ENCODE measurements at regions not wholly inside any gene's neighbourhood (a gene's known extent, or its start where the extent isn't known, plus 50 kb on each side); places are given as distances from the start of the nearest gene placed in this dataset.

GRCh38 chr1:234997201-234997895, 131.3 kb downstream of the TOMM20 start:
- H3K4me3 Mint-ChIP-seq = no peak overlapping the region
- POLR2A ChIA-PET = no interaction called here
- intact Hi-C loops (cut with micrococcal nuclease) = no loop called here
- H3K36me3 Mint-ChIP-seq (ENCODE audit: low read depth) = no peaks in the 10 kb centered on the region
- no peaks in the 10 kb centered on the region for H3K27me3 Mint-ChIP-seq
- no peaks in the 10 kb centered on the region for H3K9me3 Mint-ChIP-seq
- ATAC-seq (ENCODE audit: low read depth) = no peak
- TF ChIP-seq CTCF (IDR thresholded peaks at IDR 0.05) = no peak
- no peak overlapping the region for H3K27ac Mint-ChIP-seq
- CTCF ChIA-PET = no interaction called here
- peaks cover 11% of the 10 kb centered on the region for H3K4me1 Mint-ChIP-seq
- peak; percentile 12 for DNase-seq

GRCh38 chr1:234996245-234996757, 132.3 kb downstream of the TOMM20 start:
- Mint-ChIP-seq H3K27ac (no peak overlapping the region), H3K4me1 (peaks cover 10% of the 10 kb centered on the region), H3K27me3 (no peaks in the 10 kb centered on the region), H3K36me3 (ENCODE audit: low read depth) (no peaks in the 10 kb centered on the region), H3K4me3 (no peak overlapping the region), H3K9me3 (no peaks in the 10 kb centered on the region)
- ATAC-seq (ENCODE audit: low read depth) (no peak), DNase-seq (no peak)
- intact Hi-C loops (cut with micrococcal nuclease) = no loop called here
- POLR2A ChIA-PET = no interaction called here
- CTCF ChIA-PET = no interaction called here
- TF ChIP-seq CTCF (IDR thresholded peaks at IDR 0.05) = no peak

GRCh38 chr1:234994436-234995295, 134.0 kb downstream of the TOMM20 start:
- no peak overlapping the region for H3K27ac Mint-ChIP-seq
- ChIA-PET CTCF (interaction anchor here (1.0 kb wide), 1 partner anchor 89 kb away, joined by 3 read pairs; no protein-coding TSS in a partner anchor), POLR2A (no interaction called here)
- ATAC-seq (ENCODE audit: low read depth) (no peak), DNase-seq (no peak)
- H3K36me3 Mint-ChIP-seq (ENCODE audit: low read depth) = no peaks in the 10 kb centered on the region
- TF ChIP-seq CTCF (IDR thresholded peaks at IDR 0.05) = no peak
- no peak overlapping the region for H3K4me3 Mint-ChIP-seq
- peaks cover 18% of the 10 kb centered on the region for H3K4me1 Mint-ChIP-seq
- intact Hi-C loops (cut with micrococcal nuclease) = no loop called here
- no peaks in the 10 kb centered on the region for H3K27me3 Mint-ChIP-seq
- H3K9me3 Mint-ChIP-seq = no peaks in the 10 kb centered on the region

GRCh38 chr1:234992065-234992464, 136.6 kb downstream of the TOMM20 start:
- CTCF ChIA-PET = no interaction called here
- peaks cover 36% of the 10 kb centered on the region for H3K4me1 Mint-ChIP-seq

More at GRCh38 chr1:234992065-234992464, 136.6 kb downstream of the TOMM20 start:
- POLR2A ChIA-PET = interaction anchor here (0.6 kb wide), 1 partner anchor 64 kb away, joined by 3 read pairs; no protein-coding TSS in a partner anchor
- intact Hi-C loops (cut with micrococcal nuclease) = no loop called here
- ATAC-seq (ENCODE audit: low read depth) (no peak), DNase-seq (no peak)
- TF ChIP-seq CTCF (IDR thresholded peaks at IDR 0.05) = no peak
- Mint-ChIP-seq H3K4me3 (no peak overlapping the region), H3K27ac (no peak overlapping the region), H3K36me3 (ENCODE audit: low read depth) (no peaks in the 10 kb centered on the region), H3K27me3 (no peaks in the 10 kb centered on the region), H3K9me3 (no peaks in the 10 kb centered on the region)
